CD4-positive, alpha-beta memory T cell (primary cell): ENCODE measurements at regions not wholly inside any gene's neighbourhood (a gene's known extent, or its start where the extent isn't known, plus 50 kb on each side); places are given as distances from the start of the nearest gene placed in this dataset.

Experiments
- CTCF ChIA-PET: fragments of 350-600 bp; sonication (Branson Sonifier 250); formaldehyde crosslinking; loops from one replicate; lab custom pipeline; 2021; ENCODE audit warnings: inconsistent platforms; ENCODE audit not compliant: partially characterized antibody; lab: Charles Lee
- POLR2A ChIA-PET: fragments of 350-600 bp; sonication (Branson Sonifier 250); formaldehyde crosslinking; loops from one replicate; lab custom pipeline; 2021; ENCODE audit not compliant: partially characterized antibody; lab: Charles Lee
- DNase-seq, 5 donors: peaks; one replicate each; pipeline versions ENCODE4 v3.0.0 to v3.0.0-alpha.2; 2020 to 2022; ENCODE audit warnings: mixed read lengths in 1 of 5
- H3K27ac ChIP-seq: one replicate; pipeline ENCODE4 v1.7.0; 2013; ENCODE audit warnings: low read depth, low read length
- H3K27me3 ChIP-seq: 2 replicates; pipeline ENCODE4 v1.7.0; 2013; ENCODE audit warnings: mild to moderate bottlenecking, low read length, moderate library complexity; ENCODE audit not compliant: insufficient read depth
- H3K36me3 ChIP-seq: 2 replicates; pipeline ENCODE4 v1.7.0; 2013; ENCODE audit warnings: mild to moderate bottlenecking, low read length, moderate library complexity; ENCODE audit not compliant: insufficient read depth
- H3K4me1 ChIP-seq: 2 replicates; pipeline ENCODE4 v1.7.0; 2013; ENCODE audit warnings: mild to moderate bottlenecking, low read length, moderate library complexity; ENCODE audit not compliant: insufficient read depth
- H3K4me3 ChIP-seq, 2 donors: one replicate each; pipeline ENCODE4 v1.7.0; 2013; ENCODE audit warnings: low read length in 2 of 2, mild to moderate bottlenecking in 1 of 2
- H3K9me3 ChIP-seq, 2 donors: one replicate each; pipeline ENCODE4 v1.7.0; 2013; ENCODE audit warnings: low read length in 2 of 2, control low read depth in 1 of 2; ENCODE audit not compliant: control insufficient read depth in 1 of 2
- H3K27ac Mint-ChIP-seq, 7 donors: one replicate each; pipeline ENCODE4 v1.8.0; 2020 to 2021; ENCODE audit warnings: mixed read lengths in 7 of 7, mild to moderate bottlenecking in 6 of 7, inconsistent platforms in 3 of 7, moderate library complexity in 3 of 7
- H3K27me3 Mint-ChIP-seq, 2 donors: one replicate each; pipeline ENCODE4 v1.8.0; 2020 to 2021; ENCODE audit warnings: mixed read lengths in 2 of 2
- H3K36me3 Mint-ChIP-seq, 2 donors: one replicate each; pipeline ENCODE4 v1.8.0; 2020 to 2021; ENCODE audit warnings: mixed read lengths in 2 of 2, inconsistent platforms in 1 of 2, mild to moderate bottlenecking in 1 of 2
- H3K4me1 Mint-ChIP-seq, 4 donors: one replicate each; pipeline ENCODE4 v1.8.0; 2020 to 2021; ENCODE audit warnings: mixed read lengths in 4 of 4, mild to moderate bottlenecking in 1 of 4
- H3K4me3 Mint-ChIP-seq, 8 donors: one replicate each; pipeline ENCODE4 v1.8.0; 2020 to 2021; ENCODE audit warnings: mixed read lengths in 8 of 8, mild to moderate bottlenecking in 7 of 8, moderate library complexity in 6 of 8, inconsistent platforms in 3 of 8
- H3K9me3 Mint-ChIP-seq, 8 donors: one replicate each; pipeline ENCODE4 v1.8.0; 2020 to 2021; ENCODE audit warnings: mixed read lengths in 8 of 8, mild to moderate bottlenecking in 5 of 8, inconsistent platforms in 3 of 8, moderate library complexity in 1 of 8
- intact Hi-C: fragments of 100-400 bp; cut with micrococcal nuclease; formaldehyde crosslinking; loops from one replicate; pipeline ENCODE4 v1.15.1; 2023

DNA sequence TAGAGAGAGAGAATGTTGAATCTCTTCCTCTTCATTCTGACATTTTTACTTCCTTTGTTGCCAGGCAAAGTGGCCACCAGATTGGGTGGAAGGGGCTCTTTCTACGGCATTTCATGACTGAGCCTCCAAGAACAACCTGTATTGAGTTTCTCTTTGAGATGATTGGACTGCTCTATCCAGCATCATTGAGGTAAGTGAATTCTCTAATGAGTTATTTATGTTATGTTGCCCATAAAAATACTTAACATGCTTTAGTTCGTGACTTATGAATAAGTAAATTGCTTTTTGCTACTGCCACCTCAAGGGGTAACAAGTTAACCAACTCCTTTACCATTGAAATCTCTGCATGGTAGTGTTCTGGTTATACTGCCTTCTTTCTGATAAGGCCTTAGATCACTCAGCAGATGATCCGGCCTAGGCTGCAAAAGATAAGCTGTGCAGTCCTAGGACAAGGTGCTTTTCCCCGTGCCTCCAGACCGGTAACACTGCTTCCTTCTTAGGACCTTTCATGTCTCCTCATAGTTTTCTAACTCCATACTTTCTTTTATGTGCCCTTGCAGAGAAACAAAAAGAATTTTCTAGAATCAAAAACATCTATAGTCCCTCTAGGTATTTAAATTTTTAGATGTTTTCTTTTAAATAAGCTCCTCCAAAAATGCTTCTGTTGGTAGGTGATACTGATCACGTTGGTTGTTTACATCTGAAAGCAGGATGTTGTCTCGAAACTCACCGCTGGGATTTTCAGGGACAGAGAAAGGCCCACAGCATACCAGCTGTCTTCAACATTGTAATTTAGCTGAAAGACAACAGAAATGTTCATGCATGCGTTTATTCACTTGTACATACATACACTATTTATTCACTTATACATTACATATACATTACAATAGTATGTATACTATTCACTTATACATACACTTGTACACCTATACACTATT is 157.1 kb upstream of the RBPJ start:
- no peaks in the 10 kb centered on the region for H3K36me3 ChIP-seq
- no peak for DNase-seq
- Mint-ChIP-seq H3K27me3 (no peaks in the 10 kb centered on the region), H3K36me3 (no peaks in the 10 kb centered on the region), H3K27ac (peak overlapping the region in 3 of 7 donors; percentile 31 to 76 (median 61)), H3K4me1 (peaks cover 0 to 6% (median 2%) of the 10 kb centered on the region in 4 donors), H3K4me3 (no peak overlapping the region), H3K9me3 (peaks cover 0 to 4% (median 0%) of the 10 kb centered on the region in 8 donors)
- no peaks in the 10 kb centered on the region for H3K9me3 ChIP-seq
- H3K4me1 ChIP-seq: no peaks in the 10 kb centered on the region
- H3K27ac ChIP-seq: no peak overlapping the region
- ChIA-PET POLR2A (no interaction called here), CTCF (no interaction called here)
- intact Hi-C loops: no loop called here
- H3K27me3 ChIP-seq: no peaks in the 10 kb centered on the region
- no peak overlapping the region for H3K4me3 ChIP-seq

DNA sequence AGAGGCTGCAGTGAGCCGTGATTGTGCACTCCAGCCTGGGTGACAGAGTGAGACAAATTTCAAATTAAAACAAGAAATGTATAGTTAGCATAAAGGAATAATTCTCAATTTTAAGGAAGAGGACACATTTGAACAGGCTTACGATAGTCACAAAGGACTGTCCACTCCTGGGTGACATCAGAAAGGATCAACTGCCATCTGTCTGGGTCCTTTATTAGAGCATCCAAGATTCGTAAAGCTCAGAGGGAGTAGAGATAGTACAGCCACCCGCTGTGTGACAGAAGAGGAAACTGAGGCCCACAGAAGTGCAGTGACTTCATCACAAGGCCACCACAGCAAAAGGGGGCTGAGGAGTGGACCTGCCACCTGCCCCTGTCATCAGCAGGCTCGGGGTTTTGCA is 149.3 kb upstream of the RBPJ start:
- CTCF ChIA-PET: no interaction called here

GRCh38 chr4:26171941-26172340 is 148.9 kb upstream of the RBPJ start:
- Mint-ChIP-seq H3K36me3 (no peaks in the 10 kb centered on the region), H3K27ac (peak overlapping the region in 1 of 7 donors; percentile 32), H3K27me3 (no peaks in the 10 kb centered on the region), H3K9me3 (peaks cover 0 to 2% (median 0%) of the 10 kb centered on the region in 8 donors), H3K4me3 (peak overlapping the region in 1 of 8 donors; percentile 37), H3K4me1 (peaks cover 0 to 13% (median 7%) of the 10 kb centered on the region in 4 donors)
- no peak for DNase-seq
- ChIA-PET POLR2A (no interaction called here), CTCF (no interaction called here)
- H3K36me3 ChIP-seq: no peaks in the 10 kb centered on the region
- H3K27ac ChIP-seq: no peak overlapping the region
- intact Hi-C loops: no loop called here
- no peak overlapping the region for H3K4me3 ChIP-seq
- peaks cover 9% of the 10 kb centered on the region for H3K4me1 ChIP-seq
- no peaks in the 10 kb centered on the region for H3K9me3 ChIP-seq
- no peaks in the 10 kb centered on the region for H3K27me3 ChIP-seq

More for the DNA sequence above, 149.3 kb upstream of the RBPJ start:
- intact Hi-C loops: no loop called here
- Mint-ChIP-seq H3K27ac (no peak overlapping the region), H3K9me3 (peaks cover 0 to 2% (median 0%) of the 10 kb centered on the region in 8 donors), H3K27me3 (no peaks in the 10 kb centered on the region), H3K36me3 (no peaks in the 10 kb centered on the region), H3K4me1 (peaks cover 0 to 13% (median 7%) of the 10 kb centered on the region in 4 donors), H3K4me3 (no peak overlapping the region)
- H3K36me3 ChIP-seq: no peaks in the 10 kb centered on the region
- H3K27ac ChIP-seq: no peak overlapping the region
- no peaks in the 10 kb centered on the region for H3K27me3 ChIP-seq
- H3K4me1 ChIP-seq: peaks cover 9% of the 10 kb centered on the region
- H3K4me3 ChIP-seq: no peak overlapping the region
- H3K9me3 ChIP-seq: no peaks in the 10 kb centered on the region
- POLR2A ChIA-PET: interaction anchor here (1.1 kb wide), 1 partner anchor 9 kb away, joined by 3 read pairs; no protein-coding TSS in a partner anchor
- DNase-seq: no peak

- Histone ChIP-seq H3K9me3 (no peaks in the 10 kb centered on the region), H3K4me3 (no peak overlapping the region), H3K36me3 (no peaks in the 10 kb centered on the region), H3K27me3 (no peaks in the 10 kb centered on the region), H3K27ac (no peak overlapping the region), H3K4me1 (peaks cover 9% of the 10 kb centered on the region)
- peaks cover 0 to 13% (median 7%) of the 10 kb centered on the region in 4 donors for H3K4me1 Mint-ChIP-seq
- H3K27ac Mint-ChIP-seq: peak overlapping the region in 3 of 7 donors; percentile 71 to 86 (median 73)
- CTCF ChIA-PET: no interaction called here
- no peaks in the 10 kb centered on the region for H3K27me3 Mint-ChIP-seq
- peak overlapping the region in 4 of 8 donors; percentile 27 to 56 (median 45) for H3K4me3 Mint-ChIP-seq
- intact Hi-C loops: no loop called here
- POLR2A ChIA-PET: no interaction called here
- H3K9me3 Mint-ChIP-seq: no peaks in the 10 kb centered on the region
- no peak for DNase-seq
- H3K36me3 Mint-ChIP-seq: no peaks in the 10 kb centered on the region
Measured at GRCh38 chr4:26173619-26174018, 147.2 kb upstream of the RBPJ start.

GRCh38 chr4:26174027-26174426 is 146.8 kb upstream of the RBPJ start:
- Mint-ChIP-seq H3K36me3 (no peaks in the 10 kb centered on the region), H3K9me3 (no peaks in the 10 kb centered on the region), H3K27ac (peak overlapping the region in 4 of 7 donors; percentile 8 to 75 (median 72)), H3K4me3 (peak overlapping the region in 6 of 8 donors; percentile 10 to 56 (median 35)), H3K27me3 (no peaks in the 10 kb centered on the region), H3K4me1 (peaks cover 0 to 16% (median 9%) of the 10 kb centered on the region in 4 donors)
- no peak overlapping the region for H3K27ac ChIP-seq
- H3K9me3 ChIP-seq: no peaks in the 10 kb centered on the region
- no peaks in the 10 kb centered on the region for H3K36me3 ChIP-seq
- H3K27me3 ChIP-seq: no peaks in the 10 kb centered on the region
- ChIA-PET CTCF (no interaction called here), POLR2A (interaction anchor here (1.3 kb wide), 1 partner anchor 17 kb away, joined by 3 read pairs; no protein-coding TSS in a partner anchor)
- intact Hi-C loops: no loop called here
- H3K4me1 ChIP-seq: peaks cover 9% of the 10 kb centered on the region
- H3K4me3 ChIP-seq: no peak overlapping the region
- no peak for DNase-seq

- peak overlapping the region in 5 of 8 donors; percentile 36 to 61 (median 52) for H3K4me3 Mint-ChIP-seq
- no peak overlapping the region for H3K4me3 ChIP-seq
- H3K9me3 Mint-ChIP-seq: no peaks in the 10 kb centered on the region
- H3K27me3 ChIP-seq: no peaks in the 10 kb centered on the region
- H3K36me3 ChIP-seq: no peaks in the 10 kb centered on the region
- H3K27me3 Mint-ChIP-seq: no peaks in the 10 kb centered on the region
- no peaks in the 10 kb centered on the region for H3K36me3 Mint-ChIP-seq
- H3K4me1 Mint-ChIP-seq: peaks cover 0 to 19% (median 12%) of the 10 kb centered on the region in 4 donors
- intact Hi-C loops: loop anchor here (5.0 kb wide), 1 partner anchor 93 kb away; no protein-coding TSS in a partner anchor
- DNase-seq: peak; percentile 33 to 83 (median 44)
- no peaks in the 10 kb centered on the region for H3K9me3 ChIP-seq
- POLR2A ChIA-PET: interaction anchor here (0.6 to 1.3 kb wide), 2 partner anchors 16 to 549 kb away, joined by 3 read pairs; no protein-coding TSS in a partner anchor
- CTCF ChIA-PET: interaction anchor here (0.6 kb wide), 1 partner anchor 10 kb away, joined by 3 read pairs; no protein-coding TSS in a partner anchor
- peaks cover 9% of the 10 kb centered on the region for H3K4me1 ChIP-seq
- H3K27ac Mint-ChIP-seq: peak overlapping the region; percentile 50 to 80 (median 75)
- H3K27ac ChIP-seq: peak overlapping the region; percentile 5
Measured at GRCh38 chr4:26175006-26175786, 145.6 kb upstream of the RBPJ start.
